RWPE2 (cell line): ENCODE measurements at regions not wholly inside any gene's neighbourhood (a gene's known extent, or its start where the extent isn't known, plus 50 kb on each side); places are given as distances from the start of the nearest gene placed in this dataset.

Source experiments
- ATAC-seq: fragments of 200-7000 bp; cut with Tn5 transposase; 3 replicates; pipeline ENCODE4 v1.9.1; 2021; ENCODE audit warnings: low read depth
- DNase-seq: peaks from one replicate; pipeline ENCODE4 v3.0.0-alpha.2; 2020; ENCODE audit warnings: low spot score
- H3K27ac ChIP-seq: fragments of 450-650 bp; 2 replicates; pipeline ENCODE4 v1.5.1; 2017; ENCODE audit warnings: mild to moderate bottlenecking; ENCODE audit not compliant: poor library complexity, severe bottlenecking
- H3K27me3 ChIP-seq: fragments of 250-450 bp; sonication (Bioruptor Pico); 2 replicates; pipeline ENCODE4 v1.5.1; 2021; ENCODE audit warnings: mild to moderate bottlenecking, moderate library complexity; ENCODE audit not compliant: insufficient read depth, poor library complexity, severe bottlenecking
- H3K36me3 ChIP-seq: fragments of 250-450 bp; sonication (Bioruptor Pico); 2 replicates; pipeline ENCODE4 v1.5.1; 2020; ENCODE audit warnings: low read depth, mild to moderate bottlenecking, moderate library complexity
- H3K4me1 ChIP-seq: fragments of 250-450 bp; sonication (Bioruptor Pico); 2 replicates; pipeline ENCODE4 v1.5.1; 2021; ENCODE audit warnings: mild to moderate bottlenecking, moderate library complexity; ENCODE audit not compliant: insufficient read depth, poor library complexity, severe bottlenecking
- H3K4me3 ChIP-seq: fragments of 250-450 bp; sonication (Bioruptor Pico); 2 replicates; pipeline ENCODE4 v1.5.1; 2021; ENCODE audit warnings: mild to moderate bottlenecking, moderate library complexity; ENCODE audit not compliant: severe bottlenecking
- H3K9me3 ChIP-seq: fragments of 250-450 bp; sonication (Bioruptor Pico); 2 replicates; pipeline ENCODE4 v1.5.1; 2021; ENCODE audit warnings: mild to moderate bottlenecking, moderate library complexity; ENCODE audit not compliant: severe bottlenecking
- CTCF ChIP-seq: fragments of 450-650 bp; IDR thresholded peaks from one replicate; pipeline ENCODE4 v1.5.1; 2017; ENCODE audit warnings: mild to moderate bottlenecking, moderate library complexity; ENCODE audit not compliant: poor library complexity, severe bottlenecking

- H3K4me1 ChIP-seq: no peaks in the 10 kb centered on the region
- DNase-seq: no peak
- H3K9me3 ChIP-seq: no peaks in the 10 kb centered on the region
- no peak for ATAC-seq
- H3K27me3 ChIP-seq: no peaks in the 10 kb centered on the region
- no peak overlapping the region for H3K27ac ChIP-seq
- no peak overlapping the region for H3K4me3 ChIP-seq
- no peak for TF ChIP-seq CTCF
- no peaks in the 10 kb centered on the region for H3K36me3 ChIP-seq
Observed at GRCh38 chr6:47922391-47922790, 140.6 kb downstream of the OPN5 start.

GRCh38 chr6:47919875-47920274, 138.0 kb downstream of the OPN5 start:
- H3K27me3 ChIP-seq: no peaks in the 10 kb centered on the region
- H3K9me3 ChIP-seq: no peaks in the 10 kb centered on the region
- no peak overlapping the region for H3K27ac ChIP-seq
- H3K4me1 ChIP-seq: no peaks in the 10 kb centered on the region
- ATAC-seq (no peak), DNase-seq (no peak)
- no peak for TF ChIP-seq CTCF
- H3K36me3 ChIP-seq: no peaks in the 10 kb centered on the region
- H3K4me3 ChIP-seq: no peak overlapping the region

GRCh38 chr6:47917811-47918210, 136.0 kb downstream of the OPN5 start:
- H3K9me3 ChIP-seq: no peaks in the 10 kb centered on the region
- no peak for TF ChIP-seq CTCF
- no peak overlapping the region for H3K27ac ChIP-seq
- DNase-seq (no peak), ATAC-seq (no peak)
- no peaks in the 10 kb centered on the region for H3K36me3 ChIP-seq
- no peaks in the 10 kb centered on the region for H3K4me1 ChIP-seq
- no peak overlapping the region for H3K4me3 ChIP-seq
- no peaks in the 10 kb centered on the region for H3K27me3 ChIP-seq

- no peak overlapping the region for H3K27ac ChIP-seq
- no peak overlapping the region for H3K4me3 ChIP-seq
- no peak for ATAC-seq
- no peaks in the 10 kb centered on the region for H3K4me1 ChIP-seq
- no peaks in the 10 kb centered on the region for H3K27me3 ChIP-seq
- H3K9me3 ChIP-seq: no peaks in the 10 kb centered on the region
- DNase-seq: no peak
- no peaks in the 10 kb centered on the region for H3K36me3 ChIP-seq
- no peak for TF ChIP-seq CTCF
Observed at GRCh38 chr6:47917202-47917601, 135.4 kb downstream of the OPN5 start.

GRCh38 chr6:47915017-47915416, 133.2 kb downstream of the OPN5 start:
- Histone ChIP-seq H3K9me3 (no peaks in the 10 kb centered on the region), H3K27ac (no peak overlapping the region), H3K4me3 (no peak overlapping the region), H3K27me3 (no peaks in the 10 kb centered on the region), H3K4me1 (no peaks in the 10 kb centered on the region), H3K36me3 (no peaks in the 10 kb centered on the region)
- ATAC-seq: no peak
- DNase-seq: no peak
- no peak for TF ChIP-seq CTCF
